H9 (cell line): ENCODE measurements at regions not wholly inside any gene's neighbourhood (a gene's known extent, or its start where the extent isn't known, plus 50 kb on each side); places are given as distances from the start of the nearest gene placed in this dataset.

Experiments
- DNase-seq: peaks from one replicate; pipeline ENCODE4 v3.0.0-alpha.2; 2017
- H2AFZ ChIP-seq: one replicate; pipeline ENCODE4 v1.6.1; 2013; ENCODE audit warnings: mild to moderate bottlenecking, low read length, control low read depth, moderate library complexity
- H2AK5ac ChIP-seq: 2 replicates; pipeline ENCODE4 v1.6.1; 2013; ENCODE audit warnings: low read length, control low read depth, mixed read lengths; ENCODE audit not compliant: insufficient read length
- H2BK120ac ChIP-seq: one replicate; pipeline ENCODE4 v1.6.1; 2013; ENCODE audit warnings: low read depth, mild to moderate bottlenecking, low read length, control low read depth, inconsistent platforms; ENCODE audit not compliant: poor library complexity, severe bottlenecking
- H2BK12ac ChIP-seq: 2 replicates; pipeline ENCODE4 v1.6.1; 2013; ENCODE audit warnings: low read length, control low read depth, mixed read lengths, low read depth; ENCODE audit not compliant: insufficient read length
- H2BK15ac ChIP-seq: 2 replicates; pipeline ENCODE4 v1.6.1; 2013; ENCODE audit warnings: low read depth, low read length, control low read depth
- H2BK20ac ChIP-seq: one replicate; pipeline ENCODE4 v1.6.1; 2013; ENCODE audit warnings: low read depth, mild to moderate bottlenecking, low read length, control low read depth, inconsistent platforms; ENCODE audit not compliant: poor library complexity, severe bottlenecking
- H2BK5ac ChIP-seq: 2 replicates; pipeline ENCODE4 v1.6.1; 2013; ENCODE audit warnings: low read length, control low read depth, mixed read lengths; ENCODE audit not compliant: insufficient read length
- H3K14ac ChIP-seq: 2 replicates; pipeline ENCODE4 v1.6.1; 2013; ENCODE audit warnings: low read length, control low read depth; ENCODE audit not compliant: insufficient read depth
- H3K18ac ChIP-seq: 2 replicates; pipeline ENCODE4 v1.6.1; 2013; ENCODE audit warnings: low read depth, mild to moderate bottlenecking, mixed read lengths, low read length, control low read depth; ENCODE audit not compliant: insufficient read length
- H3K23ac ChIP-seq: 2 replicates; pipeline ENCODE4 v1.6.1; 2013; ENCODE audit warnings: low read length, control low read depth, mixed read lengths, low read depth; ENCODE audit not compliant: insufficient read length
- H3K23me2 ChIP-seq: 2 replicates; pipeline ENCODE4 v1.6.1; 2013; ENCODE audit warnings: low read depth, mild to moderate bottlenecking, mixed read lengths, low read length, control low read depth; ENCODE audit not compliant: insufficient read length, poor library complexity, severe bottlenecking
- H3K27ac ChIP-seq: 2 replicates; pipeline ENCODE4 v1.5.1; 2013; ENCODE audit warnings: low read length, control low read depth, mixed read lengths, low read depth; ENCODE audit not compliant: insufficient read length
- H3K27me3 ChIP-seq: 2 replicates; pipeline ENCODE4 v1.6.1; 2013; ENCODE audit warnings: low read length, control low read depth, inconsistent platforms; ENCODE audit not compliant: insufficient read depth
- H3K4ac ChIP-seq: 2 replicates; pipeline ENCODE4 v1.6.1; 2013; ENCODE audit warnings: low read depth, mild to moderate bottlenecking, control low read depth, inconsistent platforms, low read length, moderate library complexity
- H3K4me1 ChIP-seq: 2 replicates; pipeline ENCODE4 v1.6.1; 2013; ENCODE audit warnings: low read length, control low read depth, inconsistent platforms; ENCODE audit not compliant: insufficient read depth
- H3K4me2 ChIP-seq: 2 replicates; pipeline ENCODE4 v1.6.1; 2013; ENCODE audit warnings: low read length, control low read depth, mixed read lengths; ENCODE audit not compliant: insufficient read length, insufficient read depth
- H3K56ac ChIP-seq: 2 replicates; pipeline ENCODE4 v1.6.1; 2013; ENCODE audit warnings: low read depth, mild to moderate bottlenecking, mixed read lengths, low read length, control low read depth; ENCODE audit not compliant: insufficient read length
- H3K79me1 ChIP-seq: 2 replicates; pipeline ENCODE4 v1.6.1; 2013; ENCODE audit warnings: low read depth, mild to moderate bottlenecking, moderate library complexity, low read length, control low read depth, inconsistent platforms; ENCODE audit not compliant: insufficient read depth, poor library complexity, severe bottlenecking
- H3K79me2 ChIP-seq: 2 replicates; pipeline ENCODE4 v1.6.1; 2013; ENCODE audit warnings: low read length, control low read depth, inconsistent platforms; ENCODE audit not compliant: insufficient read depth
- H3K9ac ChIP-seq: 2 replicates; pipeline ENCODE4 v1.6.1; 2013; ENCODE audit warnings: low read length, control low read depth, mixed read lengths; ENCODE audit not compliant: insufficient read length; ENCODE audit errors: extremely low read depth
- H3K9me3 ChIP-seq: one replicate; pipeline ENCODE4 v1.6.1; 2013; ENCODE audit warnings: low read depth, low read length, inconsistent platforms; ENCODE audit not compliant: control insufficient read depth
- H3T11ph ChIP-seq: one replicate; pipeline ENCODE4 v1.6.1; 2013; ENCODE audit warnings: mild to moderate bottlenecking, low read length, control low read depth, inconsistent platforms
- H4K20me1 ChIP-seq: one replicate; pipeline ENCODE4 v1.6.1; 2013; ENCODE audit not compliant: control insufficient read depth, insufficient read length, insufficient read depth
- H4K5ac ChIP-seq: 2 replicates; pipeline ENCODE4 v1.6.1; 2013; ENCODE audit warnings: low read depth, mild to moderate bottlenecking, mixed read lengths, low read length, control low read depth; ENCODE audit not compliant: insufficient read length
- H4K8ac ChIP-seq: replicated peaks from 2 replicates; pipeline ENCODE4 v1.6.1; 2013; ENCODE audit warnings: low read length, control low read depth, mixed read lengths, low read depth; ENCODE audit not compliant: insufficient read length
- H4K91ac ChIP-seq: 2 replicates; pipeline ENCODE4 v1.6.1; 2013; ENCODE audit warnings: low read depth, mild to moderate bottlenecking, moderate library complexity, mixed read lengths, low read length, control low read depth; ENCODE audit not compliant: insufficient read length
- H3K27ac Mint-ChIP-seq, 3 experiments: 2 replicates in 2 of 3; 3 replicates in 1 of 3; pipeline ENCODE4 v1.8.0; 2020 to 2021; ENCODE audit warnings: mixed read lengths in 3 of 3, mild to moderate bottlenecking in 1 of 3, moderate library complexity in 1 of 3
- H3K27me3 Mint-ChIP-seq: 2 replicates; pipeline ENCODE4 v1.8.0; 2021; ENCODE audit warnings: low read depth, mild to moderate bottlenecking, moderate library complexity, mixed read lengths
- H3K36me3 Mint-ChIP-seq, 3 experiments: 2 replicates in 2 of 3; 3 replicates in 1 of 3; pipeline ENCODE4 v1.8.0; 2020 to 2021; ENCODE audit warnings: low read depth in 3 of 3, mixed read lengths in 3 of 3; ENCODE audit not compliant: insufficient read depth in 1 of 3
- H3K4me1 Mint-ChIP-seq, 2 experiments: 2 replicates each; pipeline ENCODE4 v1.8.0; 2020; ENCODE audit warnings: mixed read lengths in 2 of 2
- H3K4me3 Mint-ChIP-seq, 2 experiments: 2 replicates in 1 of 2; 3 replicates in 1 of 2; pipeline ENCODE4 v1.8.0; 2020 to 2021; ENCODE audit warnings: mild to moderate bottlenecking in 2 of 2, mixed read lengths in 2 of 2, moderate library complexity in 1 of 2
- H3K9me3 Mint-ChIP-seq, 2 experiments: 2 replicates in 1 of 2; 3 replicates in 1 of 2; pipeline ENCODE4 v1.8.0; 2020; ENCODE audit warnings: mild to moderate bottlenecking in 2 of 2, mixed read lengths in 2 of 2, moderate library complexity in 1 of 2
- WGBS: extraction: QIAGEN DNeasy Blood & Tissue Kit; methylation state at CpG from one replicate; pipeline ENCODE4 v1.1.7; 2013; ENCODE audit warnings: missing lambda C conversion rate, low lambda C conversion rate, mixed read lengths; ENCODE audit not compliant: insufficient read length; ENCODE audit errors: extremely low coverage; 5-methylcytosine and 5-hydroxymethylcytosine counted together
- TF ChIP-seq, protein P1 (sequence below): fragments of 200-600 bp; sonication (generic); conservative IDR thresholded peaks from 3 replicates; pipeline ENCODE4 v1.8.0; 2021; ENCODE audit warnings: antibody characterized with exemption, mild to moderate bottlenecking

DNA sequence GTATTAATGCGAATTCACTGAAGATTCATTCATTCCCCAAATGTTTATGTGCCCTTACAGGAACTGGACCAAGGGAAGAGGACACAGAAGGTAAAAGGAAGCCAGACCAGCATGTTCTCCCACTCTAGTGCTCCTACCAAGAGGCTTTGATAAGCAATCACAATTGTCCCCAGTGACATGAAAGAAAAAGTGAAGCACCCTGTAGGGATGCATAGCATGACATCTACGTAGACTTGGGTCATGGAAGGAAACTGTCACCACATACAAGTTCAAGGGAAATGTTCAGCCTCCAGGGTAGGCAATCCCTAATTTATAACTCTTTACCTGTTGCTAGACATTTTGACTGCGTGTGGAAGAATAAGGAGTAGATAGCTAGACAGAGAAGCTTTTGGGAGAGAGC is 348.6 kb upstream of the MCTP2 start:
- H3K27me3 Mint-ChIP-seq, result no peaks in the 10 kb centered on the region
- H2BK12ac ChIP-seq, result no peak overlapping the region
- no peak overlapping the region for H2AFZ ChIP-seq
- no peak overlapping the region for H3T11ph ChIP-seq
- peaks cover 13 to 14% of the 10 kb centered on the region in 2 experiments for H3K4me1 Mint-ChIP-seq
- H3K14ac ChIP-seq, result no peak overlapping the region
- H2BK5ac ChIP-seq, result no peak overlapping the region
- no peak overlapping the region for H3K27ac ChIP-seq
- no peaks in the 10 kb centered on the region for H3K23me2 ChIP-seq
- H4K20me1 ChIP-seq, result no peaks in the 10 kb centered on the region
- TF ChIP-seq, protein P1, sequence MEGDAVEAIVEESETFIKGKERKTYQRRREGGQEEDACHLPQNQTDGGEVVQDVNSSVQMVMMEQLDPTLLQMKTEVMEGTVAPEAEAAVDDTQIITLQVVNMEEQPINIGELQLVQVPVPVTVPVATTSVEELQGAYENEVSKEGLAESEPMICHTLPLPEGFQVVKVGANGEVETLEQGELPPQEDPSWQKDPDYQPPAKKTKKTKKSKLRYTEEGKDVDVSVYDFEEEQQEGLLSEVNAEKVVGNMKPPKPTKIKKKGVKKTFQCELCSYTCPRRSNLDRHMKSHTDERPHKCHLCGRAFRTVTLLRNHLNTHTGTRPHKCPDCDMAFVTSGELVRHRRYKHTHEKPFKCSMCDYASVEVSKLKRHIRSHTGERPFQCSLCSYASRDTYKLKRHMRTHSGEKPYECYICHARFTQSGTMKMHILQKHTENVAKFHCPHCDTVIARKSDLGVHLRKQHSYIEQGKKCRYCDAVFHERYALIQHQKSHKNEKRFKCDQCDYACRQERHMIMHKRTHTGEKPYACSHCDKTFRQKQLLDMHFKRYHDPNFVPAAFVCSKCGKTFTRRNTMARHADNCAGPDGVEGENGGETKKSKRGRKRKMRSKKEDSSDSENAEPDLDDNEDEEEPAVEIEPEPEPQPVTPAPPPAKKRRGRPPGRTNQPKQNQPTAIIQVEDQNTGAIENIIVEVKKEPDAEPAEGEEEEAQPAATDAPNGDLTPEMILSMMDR, result no peak
- H3K79me1 ChIP-seq, result no peaks in the 10 kb centered on the region
- H3K9me3 Mint-ChIP-seq, result peaks cover 0 to 3% of the 10 kb centered on the region in 2 experiments; a peak in 1 of 5 replicates
- H3K23ac ChIP-seq, result no peak overlapping the region
- no peak overlapping the region for H3K4me2 ChIP-seq
- H3K27ac Mint-ChIP-seq, result no peak overlapping the region
- H2BK120ac ChIP-seq, result no peak overlapping the region
- peaks cover 5% of the 10 kb centered on the region for H3K4me1 ChIP-seq
- H4K8ac ChIP-seq, result no peak overlapping the region
- H2BK15ac ChIP-seq, result no peak overlapping the region
- no peaks in the 10 kb centered on the region for H3K79me2 ChIP-seq
- H4K5ac ChIP-seq, result no peak overlapping the region
- H4K91ac ChIP-seq, result no peak overlapping the region
- H3K9me3 ChIP-seq, result no peaks in the 10 kb centered on the region
- no peak overlapping the region for H3K4me3 Mint-ChIP-seq
- no peaks in the 10 kb centered on the region for H3K36me3 Mint-ChIP-seq
- H3K27me3 ChIP-seq, result no peaks in the 10 kb centered on the region
- H2AK5ac ChIP-seq, result no peak overlapping the region
- H3K56ac ChIP-seq, result no peak overlapping the region
- H2BK20ac ChIP-seq, result no peak overlapping the region
- no peak for DNase-seq
- WGBS, result no CpG with 5 or more reads among the region's 3 CpGs
- no peak overlapping the region for H3K9ac ChIP-seq
- no peak overlapping the region for H3K4ac ChIP-seq
- H3K18ac ChIP-seq, result no peak overlapping the region
